Activated CD4-positive, alpha-beta T cell treated with anti-CD3 and anti-CD28 coated beads for 1 hour (primary cell): ENCODE measurements at regions not wholly inside any gene's neighbourhood (a gene's known extent, or its start where the extent isn't known, plus 50 kb on each side); places are given as distances from the start of the nearest gene placed in this dataset.

Experiments
- DNase-seq: peaks from one replicate; pipeline ENCODE4 v3.0.0-alpha.2; 2020

DNA sequence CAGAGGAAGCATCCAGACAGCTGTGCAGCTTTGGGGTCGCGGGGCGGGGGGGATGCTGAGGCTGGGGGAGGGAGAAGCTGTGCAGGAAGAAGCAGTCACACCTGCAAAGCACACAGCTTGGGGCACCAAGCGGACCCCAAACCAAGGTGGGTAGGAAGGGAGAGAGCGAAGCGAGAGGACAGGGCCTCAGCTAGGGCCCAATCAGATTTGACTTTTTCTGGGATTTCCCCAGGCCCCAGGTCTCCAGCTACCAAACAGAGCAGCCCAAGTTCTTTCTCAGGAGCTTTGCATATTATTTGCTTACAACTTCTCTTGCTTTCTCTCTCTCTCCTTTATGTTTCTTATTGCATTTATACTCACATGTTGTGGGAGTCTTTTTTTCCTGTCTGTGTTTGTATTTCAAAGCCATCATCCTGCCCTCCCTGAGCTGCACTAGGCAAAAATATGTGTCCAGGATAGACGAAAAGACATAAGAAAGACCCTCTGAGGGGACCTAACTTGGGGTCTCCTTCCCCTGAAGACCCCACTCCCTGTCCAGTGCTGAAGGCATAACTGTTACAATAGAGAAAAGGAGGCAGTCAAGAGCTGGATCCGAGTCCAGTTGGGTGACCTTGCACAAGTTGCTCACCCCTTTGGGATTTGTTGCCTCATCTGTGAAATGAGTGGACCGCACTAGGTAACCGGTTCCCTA lies 50.6 kb upstream of the SMNDC1 start:
- no peak for DNase-seq

DNA sequence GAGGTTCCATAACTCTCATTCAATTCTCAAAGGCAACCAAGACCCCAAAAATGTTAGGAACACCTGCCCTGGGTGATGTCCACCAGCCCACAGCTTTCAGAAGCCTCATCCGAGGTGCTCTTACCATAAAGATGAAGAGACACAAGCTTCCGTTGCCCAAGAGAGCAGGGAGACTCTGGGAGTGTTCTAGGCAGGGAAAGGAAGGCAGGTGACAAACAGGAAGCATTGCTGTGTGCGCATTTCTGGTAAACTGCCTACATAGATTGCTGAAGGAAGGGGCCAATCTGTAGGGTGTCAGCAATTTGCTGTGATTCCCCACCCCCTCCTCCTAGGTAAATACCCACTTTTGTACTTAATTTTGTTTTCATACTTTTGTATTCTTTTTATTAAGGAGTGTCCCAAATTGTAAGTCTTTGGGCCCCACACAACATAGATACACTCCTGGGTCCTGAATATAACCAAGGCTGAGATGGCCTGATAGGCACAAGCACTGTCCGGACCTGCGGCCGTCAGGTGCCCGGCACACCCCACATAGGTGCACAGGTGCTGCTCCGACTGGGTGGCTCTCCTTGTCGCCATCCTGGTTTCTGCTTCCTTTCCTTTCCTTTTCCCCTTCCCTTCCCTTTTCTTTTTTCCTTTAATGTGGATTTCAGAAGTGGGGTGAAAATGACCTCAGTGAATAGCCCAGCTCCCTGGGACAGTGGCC lies 51.4 kb upstream of the SMNDC1 start:
- no peak for DNase-seq

DNA sequence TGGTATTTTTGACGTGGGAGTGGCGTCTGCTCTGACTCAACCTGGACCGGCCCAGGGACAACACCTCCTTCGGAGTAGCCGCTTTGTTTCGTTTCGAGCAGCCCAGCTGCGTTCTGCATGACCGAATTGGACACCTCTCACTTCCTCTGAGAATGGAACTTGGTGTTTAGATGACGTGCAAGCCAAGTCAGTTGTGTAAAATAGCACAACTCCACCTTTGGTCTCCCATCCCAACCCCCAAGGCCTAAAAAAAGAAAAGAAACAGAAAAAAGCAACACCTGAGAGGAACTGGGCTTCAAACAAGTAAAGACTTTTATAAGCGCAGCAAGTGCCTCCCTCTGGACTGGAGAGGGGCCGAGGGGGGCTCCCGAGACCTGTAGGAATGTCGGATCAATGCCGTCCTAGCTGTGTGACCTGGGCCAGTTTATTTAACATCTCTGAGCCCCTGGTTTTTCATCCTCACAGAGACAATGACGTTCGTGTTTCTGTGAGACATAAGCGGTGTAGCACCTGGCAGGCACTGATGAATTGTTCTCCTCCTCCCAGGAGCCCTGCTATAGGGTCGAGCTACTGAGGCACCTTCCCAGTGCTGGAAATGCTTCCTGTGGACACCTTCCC lies 52.0 kb upstream of the SMNDC1 start:
- peak; percentile 41 for DNase-seq

DNA sequence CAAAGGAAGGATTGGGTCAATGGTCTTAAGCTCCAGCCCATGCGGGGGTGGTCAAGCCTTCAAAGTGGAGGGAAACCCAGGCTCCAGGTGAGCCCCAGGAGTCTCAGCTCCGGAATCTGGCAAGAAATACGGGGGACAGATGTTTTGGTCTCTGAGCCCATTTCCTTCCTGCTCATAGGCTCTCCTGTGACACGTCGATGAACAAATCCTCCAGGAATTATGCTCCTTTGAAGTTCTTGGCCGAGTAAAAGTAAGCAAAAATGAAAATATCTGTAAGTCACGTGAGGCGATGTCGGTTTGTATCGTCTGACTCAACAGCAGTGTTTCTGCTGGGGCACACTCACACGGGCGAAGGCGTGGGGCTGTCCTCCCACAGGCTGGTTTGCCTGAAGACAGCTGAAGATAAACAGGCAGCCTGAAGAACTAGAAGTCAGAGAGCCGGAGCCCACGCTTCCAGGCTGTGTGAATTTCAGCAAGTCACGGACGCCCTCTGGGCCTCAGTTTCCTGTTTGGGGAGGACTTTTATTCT lies 52.6 kb upstream of the SMNDC1 start:
- DNase-seq, result peak; percentile 41

DNA sequence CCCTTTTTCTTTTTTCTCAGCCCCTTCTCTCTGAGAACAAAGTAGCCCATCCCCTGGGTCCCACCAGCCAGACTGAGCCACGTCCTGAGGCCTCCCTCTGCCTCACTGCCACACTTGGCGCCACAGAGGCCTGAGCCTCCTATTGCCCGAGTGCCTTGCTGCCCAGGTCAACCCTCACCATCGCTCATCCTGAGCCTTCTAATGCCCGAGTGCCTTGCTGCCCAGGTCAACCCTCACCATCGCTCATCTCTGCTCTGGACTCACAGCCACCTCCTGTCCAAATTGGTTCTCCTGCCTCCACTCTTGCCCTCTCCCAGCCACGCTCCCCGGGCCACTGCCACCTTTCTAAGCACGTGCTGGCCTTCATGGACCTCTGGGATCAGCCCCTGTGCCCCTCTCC lies 53.2 kb upstream of the SMNDC1 start:
- no peak for DNase-seq

DNA sequence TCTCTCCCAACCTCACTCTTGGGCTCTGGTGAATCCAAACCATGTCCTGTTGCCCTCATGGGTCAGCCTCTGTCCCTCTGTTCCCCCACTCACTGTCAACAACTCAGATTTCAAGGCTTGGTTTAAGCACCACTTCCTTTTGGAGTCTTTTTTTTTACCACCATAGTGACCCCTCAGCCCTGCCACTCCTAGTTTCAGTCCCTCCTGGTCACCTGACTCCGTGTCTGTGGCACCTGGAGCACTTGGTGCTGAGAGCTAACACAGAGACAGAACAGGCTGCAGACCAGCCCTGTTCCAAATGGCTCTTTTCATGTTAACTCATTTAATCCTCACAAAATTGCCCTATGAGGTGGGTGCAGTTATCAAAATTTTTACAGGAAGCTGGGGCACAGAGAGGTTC lies 53.6 kb upstream of the SMNDC1 start:
- no peak for DNase-seq

DNA sequence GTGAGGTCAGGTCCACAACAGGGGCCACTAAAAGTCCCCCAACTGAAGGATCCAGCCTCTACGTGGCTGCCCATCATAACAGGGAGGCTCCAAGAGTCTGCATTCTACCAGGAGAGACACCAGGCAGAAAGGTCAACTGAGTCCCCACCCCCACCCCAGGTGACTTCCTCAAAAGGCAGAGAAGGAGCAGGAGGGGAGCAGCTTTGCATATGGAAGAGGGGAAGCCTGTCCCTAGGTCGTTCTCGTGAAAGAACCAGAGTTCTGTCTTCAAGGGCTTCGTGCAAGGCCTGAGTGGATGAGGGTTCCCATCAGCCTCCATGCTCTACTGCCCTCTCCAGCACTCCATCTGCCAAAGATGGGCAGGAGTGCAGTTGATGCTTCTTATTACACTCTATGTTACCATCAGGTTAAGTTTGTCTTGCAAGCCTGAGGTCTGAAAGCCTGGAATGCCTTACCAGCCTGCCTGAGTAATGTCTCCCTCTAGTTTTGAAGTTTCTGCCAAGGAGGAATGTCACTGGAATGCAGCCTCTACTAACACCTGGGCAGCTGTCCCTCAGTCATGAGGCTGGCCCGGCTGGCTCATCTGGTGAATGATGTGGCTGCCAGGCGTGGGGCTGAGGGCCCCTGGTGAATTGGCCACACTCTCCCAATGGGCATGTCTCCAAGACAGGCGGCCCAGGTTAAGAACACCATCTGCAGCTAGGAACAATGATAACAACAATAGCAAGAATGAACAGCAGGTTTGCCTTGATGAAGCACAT lies 54.3 kb upstream of the SMNDC1 start:
- no peak for DNase-seq

DNA sequence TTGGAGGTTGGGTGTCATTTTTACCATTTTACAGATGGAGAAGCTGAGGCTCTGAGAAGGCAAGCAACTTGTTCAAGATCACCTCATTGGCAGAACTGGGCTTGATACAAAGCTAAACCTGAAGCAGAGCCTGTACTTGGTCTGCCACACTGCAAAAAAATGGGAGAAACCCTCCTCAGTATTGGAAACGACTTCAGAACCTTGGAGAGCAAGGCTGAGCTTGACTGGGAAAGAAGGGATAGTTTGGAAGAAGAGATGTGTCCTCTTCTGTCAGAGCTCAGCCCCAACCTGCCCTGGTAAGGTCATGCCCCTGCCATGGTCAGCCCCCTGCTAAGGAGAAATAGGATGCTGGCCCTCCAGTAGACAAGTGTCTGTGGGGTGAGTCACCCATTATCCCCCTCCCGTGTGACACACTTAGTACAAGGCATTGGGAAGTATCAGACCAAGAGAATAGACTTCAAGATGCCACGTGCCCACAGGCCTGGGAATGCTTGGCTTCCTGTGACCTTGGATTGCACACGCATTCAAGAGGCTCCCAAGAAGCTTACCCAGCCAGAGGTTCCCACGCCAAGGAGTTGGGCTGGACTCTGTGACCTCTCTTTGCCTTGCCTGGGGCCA lies 56.2 kb upstream of the SMNDC1 start:
- DNase-seq, result no peak

DNA sequence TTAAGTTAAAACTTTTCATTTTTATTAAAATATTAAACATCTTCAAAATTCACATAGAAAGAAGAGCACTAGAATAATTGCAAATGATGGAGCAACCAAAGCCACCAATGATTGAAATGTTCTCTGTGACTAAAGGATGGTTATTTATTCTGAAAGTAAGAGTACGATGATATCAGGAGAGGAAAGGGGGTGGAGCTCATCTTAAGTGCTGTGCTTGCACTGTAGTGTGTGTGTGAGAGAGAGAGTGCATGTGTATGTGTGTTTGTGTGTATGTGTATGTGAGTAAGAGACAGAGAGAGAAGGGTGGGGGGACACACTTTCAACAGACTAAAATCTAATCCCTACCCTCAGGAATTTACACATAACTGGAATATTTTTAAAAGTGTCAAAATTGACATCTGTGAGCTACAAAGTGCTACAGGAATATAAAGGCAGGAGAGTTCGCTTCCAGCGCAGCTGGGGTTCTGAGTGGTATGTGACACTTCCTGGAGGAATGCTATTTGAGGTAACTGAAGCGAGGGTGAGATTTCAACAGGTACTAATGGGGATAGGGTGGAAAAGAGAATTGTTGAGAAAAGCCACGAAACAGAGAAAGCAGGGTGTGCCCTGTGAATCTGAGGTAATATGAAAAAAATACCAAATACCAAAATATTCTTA lies 57.2 kb upstream of the SMNDC1 start:
- no peak for DNase-seq

DNA sequence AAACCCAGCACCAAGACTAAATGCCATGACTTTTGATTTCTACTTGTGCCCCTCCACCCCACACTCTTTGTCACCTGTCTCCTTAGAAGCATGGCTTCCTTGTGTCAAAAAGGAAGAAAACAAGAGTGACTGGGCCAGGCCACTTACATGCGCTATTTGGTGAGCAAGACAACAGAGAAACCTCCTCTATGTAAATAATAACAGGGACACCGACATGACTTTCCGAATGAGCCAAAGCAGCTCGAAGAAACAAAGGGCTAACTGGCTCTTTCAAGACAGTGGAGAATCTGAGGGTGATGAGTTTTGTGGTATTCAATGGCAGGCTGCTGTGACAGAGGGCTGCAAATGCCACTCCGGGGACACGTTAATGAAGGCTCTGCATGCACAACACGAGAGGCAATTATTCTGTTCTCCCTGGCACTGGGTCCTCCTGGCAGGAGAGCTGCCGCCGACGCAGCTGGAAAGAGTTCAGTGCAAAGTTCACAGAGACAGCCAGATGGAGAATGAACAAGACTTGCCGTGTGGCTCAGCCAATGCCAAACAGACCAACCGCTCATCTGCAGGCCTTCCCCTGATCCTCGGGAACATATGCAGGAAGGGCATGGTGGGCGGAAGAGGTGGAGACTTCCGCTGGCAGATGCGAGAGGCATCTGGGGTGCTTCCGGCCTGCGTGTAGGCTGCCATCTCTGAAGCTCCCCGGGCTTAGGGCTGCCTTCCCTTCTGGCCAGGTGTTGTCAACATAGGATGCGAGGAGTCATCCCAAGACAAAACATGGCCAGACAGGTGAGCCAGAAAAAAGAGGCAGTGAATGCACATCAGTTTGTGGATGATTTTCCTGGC lies 59.1 kb upstream of the SMNDC1 start:
- no peak for DNase-seq

DNA sequence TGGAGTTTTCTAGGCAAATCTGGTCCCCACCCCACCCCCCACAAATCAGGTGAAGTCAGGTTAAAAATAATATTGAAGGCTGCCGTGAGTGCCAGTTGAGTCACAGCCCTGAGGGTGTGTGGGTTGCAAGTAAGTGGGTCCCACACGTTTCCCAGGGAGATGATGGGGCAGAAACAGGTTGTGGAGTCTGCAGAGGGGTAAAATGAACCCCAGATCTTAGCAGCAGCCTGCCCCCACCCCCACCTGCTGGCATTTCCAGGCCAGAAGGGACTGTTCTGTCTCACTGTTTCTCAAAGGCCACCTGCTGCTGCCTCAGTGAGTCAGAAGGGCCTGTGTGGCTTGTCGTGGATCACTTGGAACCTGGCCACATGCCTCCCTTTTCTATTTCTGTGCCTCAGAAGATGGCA lies 59.8 kb upstream of the SMNDC1 start:
- DNase-seq, result no peak

DNA sequence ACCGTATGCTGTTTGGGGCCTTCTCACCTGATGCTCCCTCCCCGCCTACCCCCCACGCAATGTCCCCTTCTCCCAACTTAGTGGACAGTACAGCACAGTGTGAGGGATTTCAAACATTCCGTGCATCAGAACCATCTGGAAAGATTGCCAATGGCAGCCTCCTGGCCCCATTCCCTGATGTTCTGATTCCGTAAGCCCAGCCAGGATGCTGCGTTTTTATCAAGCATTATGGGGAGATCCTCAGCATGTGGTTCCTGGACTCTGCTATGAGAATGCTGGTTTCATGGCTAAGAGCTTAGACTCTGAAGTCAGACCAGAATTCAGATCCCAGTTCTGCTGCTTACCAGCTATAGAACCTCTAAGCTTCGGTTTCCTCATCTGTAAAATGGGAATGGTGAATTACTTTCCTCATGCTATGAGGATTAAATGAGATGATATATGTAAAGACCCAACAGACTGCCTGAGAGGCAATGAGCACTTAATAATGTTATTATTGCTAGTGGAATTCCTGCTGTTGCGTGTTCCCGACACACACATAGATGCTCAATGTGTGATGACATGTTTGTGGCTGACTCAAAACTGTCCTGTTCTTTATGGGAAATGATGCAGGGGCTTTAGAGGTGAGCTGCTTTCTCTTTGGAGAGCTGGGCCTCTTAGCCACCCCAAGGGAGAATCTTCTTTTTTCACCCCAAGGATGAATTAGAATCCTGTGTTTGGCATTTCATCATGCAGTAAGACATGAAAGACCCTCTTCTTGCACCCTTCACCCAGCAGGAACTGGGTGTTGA lies 60.8 kb upstream of the SMNDC1 start:
- no peak for DNase-seq

DNA sequence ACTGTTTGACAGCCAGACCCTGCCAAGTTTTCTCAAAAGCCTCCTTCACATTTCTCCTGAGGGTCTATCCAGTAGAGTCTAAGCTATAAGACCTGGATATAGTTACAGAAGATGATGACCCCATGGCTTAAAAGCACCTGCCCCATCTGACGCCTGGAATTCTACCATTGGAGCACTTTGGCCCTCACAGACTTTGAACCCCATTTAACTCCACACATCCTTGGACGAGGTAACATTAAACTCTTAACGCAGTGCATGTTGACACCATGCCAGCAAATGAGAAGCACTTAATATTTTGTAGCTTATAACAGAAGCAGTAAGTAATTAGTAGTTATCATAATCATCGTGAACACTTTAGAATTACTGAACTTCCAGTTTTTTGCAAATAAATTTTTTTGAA lies 61.9 kb upstream of the SMNDC1 start:
- no peak for DNase-seq

DNA sequence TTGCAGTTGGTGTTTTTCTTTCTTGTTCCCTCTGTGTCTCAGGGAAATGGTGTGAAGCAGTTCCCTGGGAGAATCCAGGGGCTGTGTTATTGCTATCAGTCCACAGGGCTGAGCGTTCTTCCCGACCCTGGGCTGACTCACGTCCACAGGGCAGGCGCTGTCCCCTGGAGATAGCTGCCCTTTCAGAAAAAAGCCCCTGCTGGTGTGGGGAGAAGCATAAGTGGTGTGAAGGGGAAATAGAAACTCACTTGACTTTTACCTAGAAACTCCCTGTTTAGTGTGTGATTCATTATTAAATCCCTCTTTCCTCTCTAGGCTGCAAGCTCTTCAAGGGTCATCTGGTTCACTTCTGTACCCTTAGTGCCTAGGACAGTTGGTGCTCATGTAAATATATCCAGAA lies 63.3 kb upstream of the SMNDC1 start:
- no peak for DNase-seq

DNA sequence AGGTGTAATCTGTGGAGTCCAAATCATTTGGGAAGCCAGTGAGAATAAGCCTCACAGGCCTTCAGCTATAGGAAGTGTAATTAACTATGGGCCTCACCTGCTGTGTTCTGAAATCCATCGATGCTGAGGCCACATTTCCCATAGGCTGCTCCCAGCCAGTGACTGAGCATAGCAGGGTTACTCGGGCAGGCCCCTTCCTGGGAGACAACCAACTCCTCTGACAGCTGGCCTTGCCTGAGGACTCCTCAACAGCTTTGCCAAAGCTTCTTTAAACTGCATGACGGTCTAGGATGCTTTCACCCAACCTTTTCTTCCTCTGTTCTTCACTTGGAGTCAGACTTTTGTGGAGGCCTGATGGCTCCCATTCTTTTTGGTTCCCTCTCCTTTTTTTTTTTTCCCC lies 63.8 kb upstream of the SMNDC1 start:
- no peak for DNase-seq

DNA sequence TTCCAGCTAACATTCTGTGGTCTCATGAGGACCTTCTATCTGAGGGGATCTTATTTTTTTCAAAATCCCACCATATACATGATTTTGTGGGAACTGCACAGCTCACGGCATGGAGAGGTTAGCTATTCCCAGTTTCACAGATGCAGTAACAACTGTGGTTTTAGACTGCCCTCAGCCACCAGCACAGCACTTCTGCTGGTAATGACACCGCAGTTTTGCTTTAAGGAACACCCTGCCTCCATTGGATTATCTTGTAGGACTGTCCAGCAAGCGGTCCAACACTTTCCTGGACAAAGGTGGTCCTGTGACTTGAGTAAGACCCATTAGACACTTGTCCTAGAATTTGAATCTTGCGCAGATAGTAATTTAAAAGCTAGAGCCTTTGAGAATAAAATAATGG lies 65.3 kb upstream of the SMNDC1 start:
- DNase-seq, result no peak

DNA sequence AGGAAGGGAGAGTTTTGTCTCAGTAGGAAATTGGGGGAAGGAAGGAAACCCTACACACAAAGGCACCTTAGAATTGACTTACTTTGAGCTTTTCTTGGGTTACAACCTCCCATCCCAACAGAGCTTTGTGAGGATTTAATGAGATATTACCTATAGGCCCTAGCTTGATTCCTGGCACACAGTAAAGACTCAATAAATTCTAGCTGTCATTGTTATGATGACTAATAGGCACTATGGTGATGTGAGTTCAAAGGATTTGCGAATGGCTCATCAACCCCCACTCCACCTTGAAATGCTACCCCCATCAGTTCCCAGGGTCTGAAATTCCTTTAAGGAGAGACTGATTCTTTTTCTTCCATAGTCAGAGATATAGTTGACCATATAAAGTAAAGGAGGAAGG lies 67.9 kb upstream of the SMNDC1 start:
- DNase-seq, result no peak

DNA sequence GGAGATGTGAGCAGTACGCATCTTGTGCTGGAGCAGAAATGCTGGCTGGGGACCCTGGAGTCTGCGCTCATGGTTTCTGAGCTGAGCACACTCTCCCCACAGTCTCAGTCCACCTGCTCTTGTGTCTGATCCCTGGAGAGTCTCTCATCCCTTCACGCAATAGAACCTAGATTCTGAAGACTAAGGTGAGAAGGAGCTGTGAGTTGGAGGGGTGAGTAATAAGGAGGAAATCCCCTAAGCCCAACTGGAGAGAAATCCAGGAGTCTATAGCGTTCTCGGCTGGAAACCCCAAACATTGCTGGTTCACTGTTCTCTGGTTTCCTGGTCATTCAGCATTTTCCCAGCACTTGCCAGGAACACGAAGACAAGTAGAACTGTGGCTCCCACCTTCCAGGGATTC lies 68.3 kb upstream of the SMNDC1 start:
- DNase-seq, result no peak

DNA sequence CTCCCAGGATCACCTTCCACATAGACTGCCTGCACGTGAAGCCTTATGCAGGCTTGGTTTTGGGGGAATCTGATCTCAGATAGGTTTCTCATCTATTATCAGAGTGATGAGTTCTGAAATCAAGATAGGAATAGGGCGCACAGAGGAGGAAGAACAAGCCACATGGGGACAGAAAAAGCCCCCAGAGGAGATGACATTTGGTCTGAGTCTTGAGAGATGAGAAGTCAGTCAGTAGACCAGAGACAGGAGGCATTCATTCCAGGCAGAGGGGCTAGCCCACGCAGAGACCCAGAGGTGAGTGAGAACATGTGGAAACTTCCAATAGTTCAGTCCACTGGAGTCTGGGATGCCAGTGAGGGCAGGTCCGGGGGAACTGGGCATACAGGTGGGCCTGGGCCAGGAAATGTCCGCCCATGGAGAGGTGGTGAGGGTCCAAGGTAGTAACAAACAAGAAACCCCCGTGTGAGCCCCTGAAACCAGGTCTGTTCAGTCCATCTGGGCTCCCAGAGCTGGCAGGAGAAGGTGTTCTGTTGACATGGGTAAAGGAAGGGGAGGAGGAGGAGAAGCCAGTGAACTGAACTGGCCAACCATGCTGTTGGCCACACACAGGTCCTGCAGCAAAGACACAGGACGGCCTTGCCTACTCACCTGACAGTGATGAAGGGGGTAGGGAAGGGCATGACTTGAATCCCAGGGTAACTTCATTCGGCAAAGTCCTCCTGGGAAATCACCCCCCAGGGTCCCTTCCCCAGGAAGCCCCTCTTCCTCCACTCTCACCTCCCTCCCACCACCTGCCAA lies 69.3 kb upstream of the SMNDC1 start:
- no peak for DNase-seq

DNA sequence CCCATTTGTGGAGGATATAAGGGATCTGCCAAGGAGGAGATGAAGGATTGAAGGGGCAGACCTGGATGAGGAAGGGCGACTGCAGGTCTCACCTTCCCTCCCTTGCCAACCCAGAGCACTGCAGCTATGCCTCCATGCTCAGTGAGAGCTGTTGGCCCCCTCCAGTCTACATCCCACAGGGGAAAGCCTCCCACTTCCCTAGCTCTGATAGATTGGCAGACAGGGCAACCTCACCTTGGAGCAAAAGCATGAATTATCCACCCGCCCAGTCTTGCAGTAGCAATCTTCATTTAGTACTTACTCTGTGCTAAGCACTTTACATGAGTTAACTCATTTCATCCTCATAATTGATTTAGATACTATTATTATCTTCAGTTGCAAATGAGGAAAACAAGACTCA lies 70.4 kb upstream of the SMNDC1 start:
- no peak for DNase-seq
